ENCODE measurements at regions not wholly inside any gene's neighbourhood (a gene's known extent, or its start where the extent isn't known, plus 50 kb on each side); places are given as distances from the start of the nearest gene placed in this dataset.
"Not testable (repeated sequence)": the region's sequence is repeated elsewhere in the genome, so short reads cannot be mapped to it uniquely, and the experiment has no call there.

DNA sequence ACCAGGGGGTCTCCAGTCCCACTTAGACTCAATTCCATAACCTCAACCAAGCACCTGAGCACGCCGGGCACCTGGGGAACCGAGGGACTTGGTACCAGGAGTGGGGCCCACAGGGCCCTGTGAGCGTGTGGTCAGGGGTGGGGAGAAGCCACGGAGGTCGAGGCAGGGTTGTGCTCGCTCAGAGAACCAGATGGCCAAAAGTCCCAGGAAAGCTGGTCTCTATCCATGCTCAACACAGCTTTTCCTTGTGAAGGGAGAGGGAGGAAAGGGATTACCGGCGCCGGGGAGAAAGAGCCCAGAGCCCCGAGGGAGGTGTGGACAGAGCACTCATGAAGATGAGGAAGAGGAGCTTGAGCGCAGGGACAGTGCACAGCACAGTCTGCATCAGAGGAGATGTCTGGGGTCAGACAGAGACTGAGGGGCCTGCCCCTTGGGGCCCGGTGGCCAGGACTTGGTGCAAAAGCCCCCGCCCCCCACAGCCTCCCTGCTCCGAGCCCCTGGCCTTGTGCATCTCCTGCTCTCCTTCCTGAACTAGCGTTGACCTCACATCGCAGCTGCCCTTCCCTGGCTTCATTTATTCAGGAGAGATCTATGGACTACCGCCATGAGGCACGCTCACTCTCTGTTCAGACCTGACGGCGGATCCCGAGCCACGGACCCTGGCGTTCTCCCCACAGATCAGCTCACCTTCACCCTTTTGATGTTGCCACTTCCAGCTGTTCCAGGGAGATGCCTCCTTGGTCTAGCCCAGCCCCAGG, 355.4 kb upstream of the TNRC6C start:
- DNase-seq, result no peak

DNA sequence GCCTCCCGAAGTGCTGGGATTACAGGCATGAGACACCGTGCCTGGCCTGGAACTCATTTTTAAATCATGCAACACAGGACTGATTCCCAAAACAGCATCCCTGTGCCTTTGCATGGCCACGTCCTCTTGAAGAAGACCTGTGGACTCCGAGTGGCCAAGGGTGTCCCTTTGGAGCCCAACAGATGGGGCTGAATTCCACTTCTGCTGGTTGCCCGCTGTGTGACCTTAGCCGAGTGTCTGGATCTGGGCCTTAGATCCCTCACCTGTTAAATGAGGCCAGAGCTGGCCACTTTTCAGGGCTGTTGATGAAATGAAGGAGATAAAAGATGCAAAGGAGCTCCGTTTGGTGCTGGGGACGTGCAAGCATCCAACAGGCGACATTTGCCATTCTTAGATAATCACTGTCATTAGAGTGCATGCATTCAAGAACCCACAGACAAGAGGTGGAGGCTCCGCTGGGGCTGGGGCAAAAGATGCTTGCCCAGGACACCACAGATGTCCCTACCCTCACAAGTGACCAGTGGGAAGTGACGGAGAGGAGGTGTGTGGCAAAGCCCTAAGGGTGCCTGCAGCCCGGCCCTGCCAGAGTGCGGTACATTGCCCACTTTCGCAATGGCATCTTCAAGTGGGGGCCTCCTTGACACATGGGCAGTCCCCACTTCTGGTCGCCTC, 354.1 kb upstream of the TNRC6C start:
- DNase-seq, result no peak

DNA sequence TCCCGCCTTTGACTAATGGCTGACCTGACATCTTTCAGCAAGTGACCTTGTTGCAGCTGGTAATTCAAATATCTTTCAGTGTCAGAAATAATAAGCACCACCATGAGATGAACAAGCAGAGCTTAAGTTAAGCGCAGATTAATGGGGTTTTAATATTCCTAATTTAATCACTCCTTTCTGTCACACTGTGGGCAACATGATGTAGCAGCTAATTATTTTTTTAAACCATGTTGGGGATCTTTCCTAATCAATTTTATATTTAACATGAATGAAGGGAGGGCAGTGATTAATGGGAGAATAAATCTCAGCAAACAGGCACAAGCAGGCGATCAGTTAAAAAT, 353.6 kb upstream of the TNRC6C start:
- no peak for DNase-seq

DNA sequence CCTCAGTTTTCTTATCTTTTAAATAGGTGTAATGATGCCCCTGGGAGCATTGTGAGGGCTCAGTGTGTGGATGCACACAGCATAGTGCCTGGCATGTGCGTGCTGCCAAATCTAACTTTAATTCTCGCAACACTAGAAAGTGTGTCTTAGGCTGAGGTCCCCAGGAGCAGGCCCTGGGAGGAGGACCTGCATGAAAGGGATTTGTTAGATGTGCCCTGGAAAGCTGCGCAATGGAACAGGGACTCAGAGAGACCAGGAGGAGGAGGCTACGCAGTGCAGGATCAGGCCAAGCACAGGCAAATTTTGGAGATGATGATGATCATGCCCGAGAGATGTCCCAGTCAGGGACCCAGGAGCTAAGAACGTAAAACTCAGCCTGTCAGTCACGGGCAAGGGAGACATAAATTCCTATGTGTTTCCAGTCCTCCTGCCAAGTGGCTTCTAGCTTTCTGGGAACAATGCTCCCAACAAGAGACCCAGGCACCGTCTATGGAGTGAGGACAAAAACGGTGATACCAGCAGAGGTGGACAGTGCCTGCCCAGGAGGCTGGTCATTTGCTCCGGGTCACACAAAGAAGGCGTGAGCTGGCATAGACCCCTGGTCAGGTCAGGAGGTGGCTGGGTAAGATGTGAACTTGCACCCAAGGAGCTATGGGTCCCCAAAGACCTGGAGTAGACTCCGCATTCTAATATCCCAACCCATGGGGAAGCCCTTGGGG, 352.2 kb upstream of the TNRC6C start:
- DNase-seq, result no peak

DNA sequence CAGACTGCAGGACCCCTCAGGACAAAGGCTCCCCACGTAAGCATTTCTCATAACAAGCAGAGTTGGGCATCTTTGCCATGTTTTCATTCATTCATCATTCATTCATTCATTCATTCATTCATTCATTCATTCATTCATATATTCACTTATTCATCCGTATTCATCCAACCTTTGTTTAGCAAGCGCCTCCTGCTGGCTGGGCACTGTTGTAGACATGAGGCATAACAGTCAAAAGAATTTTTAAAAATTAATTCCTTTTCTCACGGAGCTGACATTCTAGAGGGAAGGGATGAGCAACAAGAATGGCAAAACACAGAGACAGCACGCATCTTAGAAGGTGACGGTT, 351.7 kb upstream of the TNRC6C start:
- DNase-seq, result no peak

DNA sequence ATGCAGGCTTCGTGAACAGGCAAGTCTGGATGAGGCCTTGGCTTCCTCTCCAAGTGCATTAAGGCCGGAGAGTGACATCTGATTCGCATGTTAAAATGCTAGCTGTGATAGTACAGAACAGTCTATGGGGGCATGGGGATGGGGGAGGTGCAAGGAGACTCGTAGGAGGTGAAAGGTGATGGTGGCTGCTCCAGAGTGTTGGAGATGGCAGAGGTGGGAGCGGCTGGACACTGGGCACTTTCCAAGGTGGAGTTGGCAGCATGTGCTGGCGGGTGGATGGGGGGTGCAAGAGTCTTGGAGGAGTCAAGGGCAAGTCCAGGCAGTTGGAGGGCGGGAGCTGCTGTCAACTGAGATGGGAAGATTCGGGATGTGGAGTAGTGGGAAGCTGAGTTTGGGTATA, 350.9 kb upstream of the TNRC6C start:
- DNase-seq, result no peak

DNA sequence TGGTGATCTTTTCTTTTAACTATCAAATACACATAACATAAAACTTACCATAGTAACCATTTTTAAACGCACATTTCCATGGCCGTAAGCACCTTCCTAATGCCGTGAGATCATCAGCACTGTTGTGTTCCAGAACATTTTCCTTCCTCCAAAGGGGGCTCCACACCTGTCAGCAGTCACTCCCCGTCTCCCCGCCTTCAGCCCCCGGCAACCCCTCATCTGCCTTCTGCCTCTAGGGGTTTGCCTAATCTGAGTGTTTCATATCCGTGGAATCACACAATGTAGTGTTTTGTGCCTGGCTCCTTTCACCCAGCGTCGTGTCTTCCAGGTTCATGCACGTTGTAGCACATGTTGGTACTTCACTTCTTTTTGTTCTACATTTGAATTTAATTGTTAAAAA, 350.1 kb upstream of the TNRC6C start:
- DNase-seq, result no peak

DNA sequence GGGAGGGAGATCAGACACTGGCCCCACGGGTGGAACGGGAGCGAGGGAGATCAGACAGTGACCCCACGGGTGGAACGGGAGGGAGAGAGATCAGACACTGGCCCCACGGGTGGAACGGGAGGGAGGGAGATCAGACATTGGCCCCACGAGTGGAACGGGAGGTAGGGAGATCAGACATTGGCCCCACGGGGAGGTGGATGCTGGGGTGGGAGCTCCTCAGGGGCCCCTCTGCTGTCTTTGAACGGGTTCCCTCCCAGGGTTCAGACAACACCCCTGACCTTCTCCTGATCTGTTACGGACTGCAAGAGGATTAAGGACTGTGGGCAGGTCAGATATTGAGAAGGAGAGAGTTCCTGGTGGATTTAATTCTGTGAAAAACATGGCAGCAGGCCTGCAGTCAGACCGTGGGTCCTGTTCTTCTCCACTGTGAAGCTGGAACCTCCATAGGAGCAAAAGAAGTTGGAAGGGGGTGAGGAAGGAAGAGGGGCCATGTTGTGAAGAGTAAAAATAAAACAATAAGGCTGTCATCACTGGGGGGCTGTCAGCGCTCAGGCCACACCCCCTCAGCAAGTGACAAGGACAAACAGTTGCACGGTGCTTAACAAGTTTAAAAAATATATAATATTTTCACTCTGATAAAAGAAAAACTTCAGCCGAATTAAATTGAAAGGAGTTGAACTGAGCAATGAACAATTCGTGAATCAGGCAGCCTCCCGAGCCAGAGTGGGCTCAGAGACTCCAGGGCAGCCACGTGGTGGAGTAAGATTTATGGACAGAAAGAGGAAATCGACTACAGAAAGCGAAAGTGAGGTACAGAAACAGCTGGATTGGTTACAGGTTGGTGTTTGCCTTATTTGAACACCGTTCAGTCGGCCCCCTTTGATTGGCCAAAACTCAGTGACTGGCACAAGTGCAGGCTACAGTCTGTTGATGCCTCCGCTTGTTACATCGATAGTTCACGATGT, 348.7 kb upstream of the TNRC6C start:
- DNase-seq, result no peak

DNA sequence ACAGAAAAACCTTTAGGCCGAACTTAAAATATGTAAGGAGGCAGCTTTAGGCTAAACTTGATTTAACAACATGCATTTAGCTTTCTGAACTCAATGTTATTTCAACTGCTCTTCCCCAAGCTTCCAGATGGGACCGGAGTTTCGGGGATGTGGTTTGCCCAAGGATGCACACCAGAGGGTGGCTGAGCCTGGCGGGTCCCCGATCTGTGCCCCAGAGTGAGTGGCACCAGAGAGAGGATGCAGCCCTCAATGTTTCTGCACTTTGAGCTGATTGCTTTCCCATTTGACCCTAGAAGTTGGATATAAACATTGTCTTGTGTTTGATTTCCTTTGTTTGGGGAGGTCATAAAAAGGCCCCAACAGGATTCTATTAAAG, 348.0 kb upstream of the TNRC6C start:
- DNase-seq, result no peak

DNA sequence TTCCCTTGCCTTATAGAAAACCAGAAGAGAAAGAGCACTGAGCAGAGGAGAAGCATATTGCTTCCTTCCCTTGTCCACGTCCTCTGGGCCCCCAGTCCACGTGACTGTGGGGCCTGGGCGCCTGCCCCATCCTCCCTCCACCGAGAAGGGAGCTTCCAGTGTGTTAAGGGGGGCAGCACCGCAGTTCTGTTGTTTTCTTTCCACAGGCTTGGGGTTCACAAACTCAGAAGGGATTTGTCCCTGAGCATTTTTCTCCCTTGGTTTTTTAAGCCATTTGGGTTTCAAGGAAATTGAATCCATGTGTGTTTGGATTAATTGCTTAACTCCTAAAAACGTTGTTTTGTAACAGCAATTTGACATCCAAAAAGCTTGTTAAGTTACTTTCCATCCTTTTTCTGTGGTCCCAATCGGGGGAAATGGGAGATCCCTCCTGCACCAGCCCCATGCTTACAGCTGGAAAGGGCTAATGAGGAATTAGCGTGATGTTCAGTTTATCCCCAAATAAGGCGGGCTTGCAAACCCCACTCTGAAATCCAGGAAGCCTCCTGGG, 347.5 kb upstream of the TNRC6C start:
- no peak for DNase-seq

DNA sequence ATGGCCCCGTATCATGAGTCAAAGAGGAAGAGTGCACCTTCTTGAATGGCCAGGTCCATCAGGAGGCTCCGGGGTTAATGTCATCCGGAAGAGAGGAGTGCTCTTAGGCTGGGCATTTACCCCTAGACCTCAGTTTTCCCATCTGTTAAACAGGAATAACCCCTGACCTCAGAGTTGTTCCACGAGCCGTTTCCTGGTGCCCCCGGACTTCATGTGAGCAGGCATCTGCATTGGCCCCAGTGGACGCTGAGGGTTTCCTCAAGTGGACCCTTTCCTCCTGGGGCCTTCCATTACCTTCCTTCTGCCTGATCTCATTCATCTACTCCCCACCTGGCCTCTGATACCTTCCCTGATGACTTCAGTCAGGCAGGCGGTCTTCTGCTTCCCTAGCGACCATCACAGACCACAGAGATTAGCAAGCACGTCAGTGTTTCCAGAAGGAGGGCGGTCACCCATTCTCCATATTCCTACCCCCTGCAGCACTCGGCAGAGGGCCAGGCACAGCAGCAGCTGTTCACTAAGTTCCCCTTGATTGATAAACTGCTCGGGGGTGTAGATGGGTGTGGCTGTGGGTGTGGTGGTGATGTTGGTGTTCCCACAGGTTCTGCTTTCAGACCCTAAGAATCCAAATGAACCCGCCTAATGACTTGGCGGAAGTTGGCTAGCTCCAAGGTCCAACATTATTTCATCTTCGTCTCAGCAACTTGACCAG, 346.6 kb upstream of the TNRC6C start:
- no peak for DNase-seq

DNA sequence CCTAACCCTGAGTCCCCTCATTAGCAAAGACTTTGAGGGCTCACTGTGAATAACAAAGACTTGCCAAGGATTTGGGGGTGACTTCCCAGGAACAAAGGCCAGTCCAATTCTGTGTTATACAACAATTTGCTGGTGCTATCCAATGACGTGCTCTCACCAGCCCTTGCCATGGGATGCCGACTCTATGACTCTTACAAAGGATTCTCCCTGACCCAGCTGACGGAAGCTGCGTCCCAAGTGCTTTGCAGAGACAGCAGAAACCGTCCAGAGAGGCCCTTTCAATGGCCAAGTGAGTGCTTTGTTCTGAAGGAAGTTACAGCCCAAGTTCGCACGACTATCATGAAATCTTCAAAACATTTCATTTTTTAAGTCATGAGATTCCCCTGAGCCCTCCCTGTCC, 345.3 kb upstream of the TNRC6C start:
- DNase-seq, result no peak

DNA sequence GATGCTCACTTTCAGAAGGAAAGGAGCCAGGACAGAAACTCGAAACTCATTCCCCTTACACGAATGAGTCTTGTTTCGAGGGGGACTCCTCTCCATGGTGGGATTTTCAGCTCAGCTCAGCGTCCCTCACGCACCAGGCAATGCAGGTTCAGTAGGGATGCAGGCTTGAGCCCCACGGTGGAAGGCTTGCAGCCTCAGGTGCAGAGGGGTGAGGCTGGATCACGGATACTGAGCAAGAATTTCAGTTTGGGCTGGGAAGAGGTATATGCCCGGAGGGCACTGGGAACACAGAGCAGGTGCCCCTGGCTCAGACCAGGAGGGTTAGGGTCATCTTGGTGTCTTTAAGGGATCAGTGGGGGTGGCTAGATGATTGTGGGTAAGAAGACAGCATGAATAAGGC, 344.9 kb upstream of the TNRC6C start:
- DNase-seq, result no peak

DNA sequence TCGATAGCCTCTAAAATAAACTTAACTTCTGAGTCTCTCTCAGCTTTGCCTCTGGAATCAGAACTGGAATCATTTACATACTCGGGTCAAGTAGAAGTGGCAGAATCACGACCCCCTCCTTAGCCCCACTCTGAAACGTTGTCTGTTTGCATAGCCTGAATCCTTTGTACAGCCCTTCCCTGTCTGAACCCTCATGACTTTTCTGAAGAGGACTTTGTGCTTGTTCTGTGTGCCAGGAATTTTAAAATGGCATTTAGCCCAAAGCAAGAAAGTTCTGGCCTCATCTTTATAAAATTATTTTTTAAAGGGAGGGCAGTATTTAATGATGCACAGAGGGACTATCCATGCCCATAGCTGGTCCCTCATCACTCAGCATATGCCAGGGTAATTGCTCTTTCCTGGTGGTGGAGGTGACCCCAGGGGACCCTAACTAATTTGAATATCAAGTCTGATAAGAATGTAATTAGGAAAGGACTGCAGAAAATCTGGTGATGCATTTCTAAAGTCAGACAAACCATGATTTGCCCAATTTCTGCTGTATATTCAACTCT, 342.7 kb upstream of the TNRC6C start:
- DNase-seq, result no peak

DNA sequence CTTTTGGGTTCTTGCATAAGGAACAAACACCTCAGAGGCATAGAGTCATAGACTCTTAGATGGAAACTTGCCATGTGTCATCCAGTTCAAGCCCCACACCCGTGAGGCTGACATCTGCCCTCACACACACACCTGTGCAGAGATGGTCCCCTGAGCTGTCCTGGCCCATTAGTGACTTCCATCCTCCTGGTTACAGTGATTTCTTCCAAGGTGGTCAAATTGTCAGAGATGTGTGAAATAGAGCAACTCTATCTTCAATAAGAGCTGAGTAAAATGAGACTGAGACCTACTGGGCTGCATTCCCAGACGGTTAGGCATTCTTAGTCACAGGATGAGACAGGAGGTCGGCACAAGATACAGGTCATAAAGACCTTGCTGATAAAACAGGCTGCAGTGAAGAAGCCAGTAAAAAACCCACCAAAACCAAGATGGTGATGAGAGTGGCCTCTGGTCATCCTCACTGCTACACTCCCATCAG, 342.2 kb upstream of the TNRC6C start:
- no peak for DNase-seq

DNA sequence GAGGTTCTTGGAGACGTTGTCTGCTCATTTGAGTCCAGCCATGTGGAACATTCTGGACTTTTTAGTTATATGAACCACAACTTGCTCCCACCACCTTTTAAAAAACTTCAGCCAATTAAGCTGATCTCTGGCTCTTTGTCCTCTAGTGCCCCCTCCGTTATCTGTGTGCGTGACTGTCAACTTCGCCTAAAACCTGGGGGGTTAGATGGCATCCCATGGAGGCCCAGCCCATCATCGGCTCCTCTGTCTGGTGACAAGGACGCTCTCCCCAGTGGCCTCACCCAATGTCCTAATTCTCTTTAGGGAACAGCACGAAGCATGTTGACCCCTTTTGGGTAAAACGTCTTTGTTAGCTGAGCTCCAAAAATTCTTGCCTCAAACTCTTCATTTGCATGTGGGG, 341.0 kb upstream of the TNRC6C start:
- no peak for DNase-seq

DNA sequence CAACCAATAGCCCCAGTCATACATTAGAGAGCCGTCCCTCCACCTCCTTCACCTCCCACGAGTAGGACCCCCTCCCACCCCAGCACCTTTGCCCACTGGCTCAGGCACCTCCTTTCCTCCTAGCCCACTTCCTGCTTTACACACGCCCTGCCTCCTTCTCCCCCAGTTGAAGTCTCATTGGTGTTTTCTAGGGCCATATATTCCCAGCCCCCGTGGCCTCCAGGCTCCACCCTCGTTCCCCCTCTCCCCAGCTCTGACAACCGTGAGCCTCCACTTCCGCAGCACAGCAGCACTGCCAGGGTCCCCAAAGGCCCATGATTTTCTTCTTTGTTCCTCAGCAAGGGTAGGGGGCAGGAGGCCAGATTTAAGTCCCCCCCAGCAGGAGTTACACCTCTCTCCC, 340.3 kb upstream of the TNRC6C start:
- no peak for DNase-seq

DNA sequence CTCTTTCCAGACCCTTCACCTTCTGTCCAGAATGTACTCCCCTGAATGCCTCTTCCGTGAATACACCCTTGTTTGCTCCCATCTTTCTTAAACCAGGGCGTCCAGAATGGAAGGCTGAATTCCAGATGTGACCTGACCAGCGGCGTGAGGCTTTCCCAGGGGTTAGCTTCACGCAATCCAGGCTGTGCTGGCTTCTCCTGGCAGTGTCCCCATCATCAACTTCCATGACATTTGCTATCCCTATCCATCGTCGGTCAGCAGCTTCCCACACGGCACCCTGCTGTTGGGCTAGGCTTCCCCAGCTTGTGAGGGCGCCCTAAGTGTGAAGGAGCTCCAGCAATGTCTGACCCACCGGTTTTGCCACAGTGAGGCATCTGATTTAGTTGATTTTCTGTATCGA, 339.8 kb upstream of the TNRC6C start:
- DNase-seq, result no peak

DNA sequence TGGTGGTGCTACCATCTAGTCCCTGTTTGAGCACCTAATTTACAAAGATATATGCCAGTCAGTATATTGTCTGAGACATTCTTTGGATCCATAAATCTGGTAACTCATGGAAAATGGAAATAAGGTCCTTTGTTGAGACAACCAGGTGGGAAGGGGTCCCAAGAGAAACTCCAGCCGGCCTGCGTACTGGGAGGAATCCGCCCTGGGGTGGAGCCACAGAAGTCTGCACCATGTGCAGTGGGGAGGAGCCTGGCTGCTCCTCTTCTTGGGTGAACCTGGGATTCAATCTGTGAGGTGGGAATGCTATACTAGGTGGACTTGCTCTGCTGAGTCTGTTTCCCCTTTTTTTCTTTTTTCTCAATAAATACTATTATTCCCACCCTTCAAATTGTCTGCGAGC, 339.2 kb upstream of the TNRC6C start:
- no peak for DNase-seq

DNA sequence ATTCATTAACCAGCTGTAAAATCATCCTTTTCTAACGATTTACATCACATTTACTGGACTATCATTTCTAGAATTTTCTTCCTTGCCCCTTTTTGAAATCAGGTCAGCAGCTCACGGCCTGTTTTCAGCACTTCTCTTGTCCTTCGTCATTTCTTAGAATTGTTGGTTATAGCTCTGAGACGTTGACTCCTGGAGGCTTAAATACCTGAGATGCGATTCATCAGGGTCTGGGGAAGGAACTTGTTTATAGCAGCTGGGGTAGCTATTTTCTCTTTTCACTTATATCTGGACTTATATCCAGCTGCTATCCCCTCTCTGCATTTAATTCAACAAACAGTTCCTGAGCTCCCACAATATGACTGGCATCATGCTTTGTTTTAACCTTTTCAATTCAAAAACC, 338.7 kb upstream of the TNRC6C start:
- no peak for DNase-seq

DNA sequence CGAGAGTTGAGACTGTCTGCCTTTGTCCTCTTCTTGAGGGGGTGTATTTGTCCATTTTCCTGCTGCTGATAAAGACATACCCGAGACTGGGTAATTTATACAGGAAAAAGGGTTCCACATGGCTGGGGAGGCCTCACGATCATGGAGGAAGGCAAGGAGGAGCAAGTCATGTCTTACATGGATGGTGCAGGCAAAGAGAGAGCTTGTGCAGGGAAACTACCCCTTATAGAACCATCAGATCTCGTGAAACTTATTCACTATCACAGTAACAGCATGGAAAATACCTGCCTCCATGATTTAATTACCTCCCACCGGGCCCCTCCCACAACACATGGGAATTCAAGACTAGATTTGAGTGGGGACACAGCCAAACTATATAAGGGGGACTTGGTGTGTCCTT, 338.2 kb upstream of the TNRC6C start:
- no peak for DNase-seq

DNA sequence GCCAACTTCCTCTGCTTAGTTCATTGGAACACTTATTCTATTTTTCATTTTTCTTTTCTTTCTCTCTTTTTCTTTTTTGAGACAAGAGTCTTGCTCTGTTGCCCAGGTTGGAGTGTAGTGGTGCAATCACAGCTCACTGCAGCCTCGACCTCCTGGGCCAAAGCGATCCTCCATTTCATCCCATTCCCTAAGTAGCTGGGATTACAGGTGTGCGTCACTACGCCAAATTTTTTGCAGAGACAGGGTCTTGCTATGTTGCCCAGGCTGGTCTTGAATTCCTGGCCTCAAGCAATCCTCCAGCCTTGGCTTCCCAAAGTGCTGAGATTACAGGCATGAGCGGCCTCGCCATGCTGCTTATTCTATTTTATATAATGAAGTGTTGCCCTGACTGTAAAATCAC, 336.4 kb upstream of the TNRC6C start:
- not testable (repeated sequence) for DNase-seq

Data from C1 segment of cervical spinal cord (tissue), 14 donors.